ENCODE measurements at regions not wholly inside any gene's neighbourhood (a gene's known extent, or its start where the extent isn't known, plus 50 kb on each side); places are given as distances from the start of the nearest gene placed in this dataset.
"Not testable (repeated sequence)": the region's sequence is repeated elsewhere in the genome, so short reads cannot be mapped to it uniquely, and the experiment has no call there.

- not testable (repeated sequence) for H3K27me3 ChIP-seq (ENCODE audit: control insufficient read depth, insufficient read depth, low read length, poor library complexity, severe bottlenecking); H3K9me3 ChIP-seq (ENCODE audit: control insufficient read depth, low read length); H3K27ac ChIP-seq (ENCODE audit: insufficient read depth, low read depth, low read length, poor library complexity, severe bottlenecking); H3K4me3 ChIP-seq (ENCODE audit: insufficient read depth, low read depth, low read length); H3K36me3 ChIP-seq (ENCODE audit: control insufficient read depth, insufficient read depth, low read length); H3K4me1 ChIP-seq (ENCODE audit: control insufficient read depth, insufficient read depth, low read length)
- WGBS, 2 experiments = no CpG with 5 or more reads among the region's 4 CpGs
These were observed 95.3 kb upstream of the ZSCAN2 start for GRCh38 chr15:84505552-84505951.

- not testable (repeated sequence) for H3K4me1 ChIP-seq (ENCODE audit: control insufficient read depth, insufficient read depth, low read length); H3K36me3 ChIP-seq (ENCODE audit: control insufficient read depth, insufficient read depth, low read length); H3K4me3 ChIP-seq (ENCODE audit: insufficient read depth, low read depth, low read length); H3K27ac ChIP-seq (ENCODE audit: insufficient read depth, low read depth, low read length, poor library complexity, severe bottlenecking); H3K9me3 ChIP-seq (ENCODE audit: control insufficient read depth, low read length); H3K27me3 ChIP-seq (ENCODE audit: control insufficient read depth, insufficient read depth, low read length, poor library complexity, severe bottlenecking)
- 60 to 100% methylated on average over 1 to 2 of the region's 9 CpGs for WGBS, 2 experiments
These were observed 88.5 kb upstream of the ZSCAN2 start for GRCh38 chr15:84512324-84512723.

GRCh38 chr15:84516773-84517172 is 84.0 kb upstream of the ZSCAN2 start:
- H3K9me3 ChIP-seq (ENCODE audit: control insufficient read depth, low read length); H3K4me3 ChIP-seq (ENCODE audit: insufficient read depth, low read depth, low read length); H3K36me3 ChIP-seq (ENCODE audit: control insufficient read depth, insufficient read depth, low read length); H3K27me3 ChIP-seq (ENCODE audit: control insufficient read depth, insufficient read depth, low read length, poor library complexity, severe bottlenecking); H3K27ac ChIP-seq (ENCODE audit: insufficient read depth, low read depth, low read length, poor library complexity, severe bottlenecking); H3K4me1 ChIP-seq (ENCODE audit: control insufficient read depth, insufficient read depth, low read length): not testable (repeated sequence)
- 87 to 100% methylated on average over 1 to 2 of the region's 6 CpGs for WGBS, 2 experiments

GRCh38 chr15:84525491-84526344 is 75.1 kb upstream of the ZSCAN2 start:
- not testable (repeated sequence) for H3K4me3 ChIP-seq (ENCODE audit: insufficient read depth, low read depth, low read length); H3K27me3 ChIP-seq (ENCODE audit: control insufficient read depth, insufficient read depth, low read length, poor library complexity, severe bottlenecking); H3K9me3 ChIP-seq (ENCODE audit: control insufficient read depth, low read length); H3K4me1 ChIP-seq (ENCODE audit: control insufficient read depth, insufficient read depth, low read length); H3K27ac ChIP-seq (ENCODE audit: insufficient read depth, low read depth, low read length, poor library complexity, severe bottlenecking); H3K36me3 ChIP-seq (ENCODE audit: control insufficient read depth, insufficient read depth, low read length)
- WGBS, 2 experiments = no CpG with 5 or more reads among the region's 2 CpGs

- not testable (repeated sequence) for H3K27me3 ChIP-seq (ENCODE audit: control insufficient read depth, insufficient read depth, low read length, poor library complexity, severe bottlenecking); H3K4me1 ChIP-seq (ENCODE audit: control insufficient read depth, insufficient read depth, low read length); H3K27ac ChIP-seq (ENCODE audit: insufficient read depth, low read depth, low read length, poor library complexity, severe bottlenecking); H3K4me3 ChIP-seq (ENCODE audit: insufficient read depth, low read depth, low read length); H3K9me3 ChIP-seq (ENCODE audit: control insufficient read depth, low read length); H3K36me3 ChIP-seq (ENCODE audit: control insufficient read depth, insufficient read depth, low read length)
- WGBS, 2 experiments = 88 to 89% methylated on average over 4 of the region's 4 CpGs
These were observed 70.1 kb upstream of the ZSCAN2 start for GRCh38 chr15:84530751-84531150.

- H3K36me3 ChIP-seq (ENCODE audit: control insufficient read depth, insufficient read depth, low read length); H3K4me3 ChIP-seq (ENCODE audit: insufficient read depth, low read depth, low read length); H3K9me3 ChIP-seq (ENCODE audit: control insufficient read depth, low read length); H3K27ac ChIP-seq (ENCODE audit: insufficient read depth, low read depth, low read length, poor library complexity, severe bottlenecking); H3K4me1 ChIP-seq (ENCODE audit: control insufficient read depth, insufficient read depth, low read length); H3K27me3 ChIP-seq (ENCODE audit: control insufficient read depth, insufficient read depth, low read length, poor library complexity, severe bottlenecking): not testable (repeated sequence)
- no CpG with 5 or more reads among the region's 1 CpG for WGBS, 2 experiments
These were observed 69.6 kb upstream of the ZSCAN2 start for GRCh38 chr15:84531223-84531622.

GRCh38 chr15:84531709-84532367 is 69.0 kb upstream of the ZSCAN2 start:
- WGBS, 2 experiments = 86 to 92% methylated on average over 2 to 3 of the region's 3 CpGs
- H3K4me3 ChIP-seq (ENCODE audit: insufficient read depth, low read depth, low read length); H3K27ac ChIP-seq (ENCODE audit: insufficient read depth, low read depth, low read length, poor library complexity, severe bottlenecking): not testable (repeated sequence)

GRCh38 chr15:84533705-84534104 is 67.1 kb upstream of the ZSCAN2 start:
- H3K27ac ChIP-seq (ENCODE audit: insufficient read depth, low read depth, low read length, poor library complexity, severe bottlenecking); H3K9me3 ChIP-seq (ENCODE audit: control insufficient read depth, low read length); H3K36me3 ChIP-seq (ENCODE audit: control insufficient read depth, insufficient read depth, low read length); H3K4me1 ChIP-seq (ENCODE audit: control insufficient read depth, insufficient read depth, low read length); H3K4me3 ChIP-seq (ENCODE audit: insufficient read depth, low read depth, low read length); H3K27me3 ChIP-seq (ENCODE audit: control insufficient read depth, insufficient read depth, low read length, poor library complexity, severe bottlenecking): not testable (repeated sequence)
- 83 to 84% methylated on average over 1 of the region's 2 CpGs for WGBS, 2 experiments

More at GRCh38 chr15:84531709-84532367, 69.0 kb upstream of the ZSCAN2 start:
- H3K9me3 ChIP-seq (ENCODE audit: control insufficient read depth, low read length); H3K27me3 ChIP-seq (ENCODE audit: control insufficient read depth, insufficient read depth, low read length, poor library complexity, severe bottlenecking); H3K36me3 ChIP-seq (ENCODE audit: control insufficient read depth, insufficient read depth, low read length); H3K4me1 ChIP-seq (ENCODE audit: control insufficient read depth, insufficient read depth, low read length): not testable (repeated sequence)

GRCh38 chr15:84534561-84535235 is 66.1 kb upstream of the ZSCAN2 start:
- H3K27ac ChIP-seq (ENCODE audit: insufficient read depth, low read depth, low read length, poor library complexity, severe bottlenecking); H3K9me3 ChIP-seq (ENCODE audit: control insufficient read depth, low read length); H3K4me1 ChIP-seq (ENCODE audit: control insufficient read depth, insufficient read depth, low read length); H3K4me3 ChIP-seq (ENCODE audit: insufficient read depth, low read depth, low read length); H3K27me3 ChIP-seq (ENCODE audit: control insufficient read depth, insufficient read depth, low read length, poor library complexity, severe bottlenecking); H3K36me3 ChIP-seq (ENCODE audit: control insufficient read depth, insufficient read depth, low read length): not testable (repeated sequence)
- 73 to 79% methylated on average over 4 of the region's 4 CpGs for WGBS, 2 experiments

GRCh38 chr15:84536181-84536580 is 64.6 kb upstream of the ZSCAN2 start:
- WGBS, 2 experiments = 88 to 95% methylated on average over 3 of the region's 3 CpGs
- not testable (repeated sequence) for H3K36me3 ChIP-seq (ENCODE audit: control insufficient read depth, insufficient read depth, low read length); H3K27me3 ChIP-seq (ENCODE audit: control insufficient read depth, insufficient read depth, low read length, poor library complexity, severe bottlenecking); H3K4me3 ChIP-seq (ENCODE audit: insufficient read depth, low read depth, low read length); H3K9me3 ChIP-seq (ENCODE audit: control insufficient read depth, low read length); H3K27ac ChIP-seq (ENCODE audit: insufficient read depth, low read depth, low read length, poor library complexity, severe bottlenecking); H3K4me1 ChIP-seq (ENCODE audit: control insufficient read depth, insufficient read depth, low read length)
